ENCODE measurements at regions not wholly inside any gene's neighbourhood (a gene's known extent, or its start where the extent isn't known, plus 50 kb on each side); places are given as distances from the start of the nearest gene placed in this dataset.

DNA sequence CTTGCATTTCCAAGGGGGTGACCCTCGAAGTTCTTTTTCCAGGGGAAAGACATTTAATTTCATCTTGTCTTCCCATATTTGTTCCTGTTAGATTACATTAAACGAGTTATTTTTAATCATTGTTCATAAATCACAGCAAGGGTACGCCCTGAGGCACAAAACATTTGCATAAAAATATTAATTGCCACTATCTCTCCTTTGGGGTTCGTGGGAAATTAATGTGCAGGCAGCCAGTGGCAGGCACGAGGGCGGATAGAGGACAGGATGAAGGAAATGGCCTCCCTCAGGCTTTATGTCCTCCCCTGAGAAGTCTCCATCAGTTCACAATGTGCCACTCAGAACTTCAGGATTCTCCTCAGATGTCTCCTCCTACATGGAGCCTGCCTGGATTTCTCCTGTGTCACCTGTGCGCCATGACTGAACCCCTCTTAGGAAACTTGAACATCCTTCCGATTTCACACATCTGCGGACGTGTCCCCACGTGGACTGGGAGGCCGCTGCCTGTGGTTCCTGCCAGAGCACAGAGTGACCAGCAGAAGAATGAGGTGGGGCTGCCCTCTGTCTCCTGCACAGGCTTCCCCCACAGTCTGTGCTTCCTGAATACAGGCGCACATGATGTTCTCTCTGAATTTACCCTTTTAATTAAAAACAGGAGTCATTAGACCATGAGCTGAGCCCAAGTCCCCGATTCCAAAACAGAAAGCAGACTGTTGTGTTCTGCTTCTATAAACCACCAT lies 1085.9 kb downstream of the TBC1D22A start:
- no peak for DNase-seq (ENCODE audit: low read depth)
- TF ChIP-seq, protein P1, sequence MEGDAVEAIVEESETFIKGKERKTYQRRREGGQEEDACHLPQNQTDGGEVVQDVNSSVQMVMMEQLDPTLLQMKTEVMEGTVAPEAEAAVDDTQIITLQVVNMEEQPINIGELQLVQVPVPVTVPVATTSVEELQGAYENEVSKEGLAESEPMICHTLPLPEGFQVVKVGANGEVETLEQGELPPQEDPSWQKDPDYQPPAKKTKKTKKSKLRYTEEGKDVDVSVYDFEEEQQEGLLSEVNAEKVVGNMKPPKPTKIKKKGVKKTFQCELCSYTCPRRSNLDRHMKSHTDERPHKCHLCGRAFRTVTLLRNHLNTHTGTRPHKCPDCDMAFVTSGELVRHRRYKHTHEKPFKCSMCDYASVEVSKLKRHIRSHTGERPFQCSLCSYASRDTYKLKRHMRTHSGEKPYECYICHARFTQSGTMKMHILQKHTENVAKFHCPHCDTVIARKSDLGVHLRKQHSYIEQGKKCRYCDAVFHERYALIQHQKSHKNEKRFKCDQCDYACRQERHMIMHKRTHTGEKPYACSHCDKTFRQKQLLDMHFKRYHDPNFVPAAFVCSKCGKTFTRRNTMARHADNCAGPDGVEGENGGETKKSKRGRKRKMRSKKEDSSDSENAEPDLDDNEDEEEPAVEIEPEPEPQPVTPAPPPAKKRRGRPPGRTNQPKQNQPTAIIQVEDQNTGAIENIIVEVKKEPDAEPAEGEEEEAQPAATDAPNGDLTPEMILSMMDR (IDR thresholded peaks at IDR 0.05; ENCODE audit: insufficient read depth, low read depth, low read length, missing control alignments): no peak
- no peak overlapping the region for H3K4me3 ChIP-seq (ENCODE audit: low read length)

DNA sequence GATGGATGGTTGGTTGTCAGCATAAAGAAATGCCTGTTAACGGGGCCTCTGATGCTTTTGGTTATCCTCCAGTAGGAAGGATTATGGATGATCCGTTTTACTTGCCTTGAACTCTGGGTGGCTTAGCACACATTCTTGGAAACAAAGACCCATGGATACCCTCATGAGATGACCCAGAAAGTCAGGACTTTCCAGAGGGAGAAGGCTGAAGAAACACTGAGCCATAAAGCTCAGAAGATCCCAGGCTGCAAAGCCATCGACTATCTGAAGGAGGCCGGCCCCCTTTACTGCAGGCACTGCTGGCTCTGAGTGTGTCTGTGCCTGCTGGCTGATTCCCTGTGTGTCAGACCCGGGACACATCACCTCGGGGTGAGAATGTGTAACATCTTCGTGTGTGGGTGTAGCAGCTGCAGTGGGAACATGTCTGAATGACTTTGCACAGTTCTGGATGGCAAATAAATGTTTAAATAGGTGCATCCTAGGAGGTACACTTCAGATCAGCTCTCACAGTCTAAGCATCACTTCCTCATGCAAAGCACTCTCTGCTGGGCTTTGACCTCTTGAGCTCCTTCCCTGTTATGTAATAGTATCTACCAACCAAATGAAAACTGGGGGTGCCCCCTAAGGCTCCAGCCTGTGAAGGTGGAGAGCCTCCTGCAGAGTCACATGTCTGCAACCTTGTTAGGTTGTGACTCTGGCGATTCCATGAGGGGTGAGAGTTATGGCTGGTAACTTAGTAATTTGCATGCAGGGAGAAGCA lies 1084.9 kb downstream of the TBC1D22A start:
- no peak overlapping the region for H3K4me3 ChIP-seq (ENCODE audit: low read length)
- no peak for DNase-seq (ENCODE audit: low read depth)
- TF ChIP-seq, protein P1 (IDR thresholded peaks at IDR 0.05; ENCODE audit: insufficient read depth, low read depth, low read length, missing control alignments): no peak

DNA sequence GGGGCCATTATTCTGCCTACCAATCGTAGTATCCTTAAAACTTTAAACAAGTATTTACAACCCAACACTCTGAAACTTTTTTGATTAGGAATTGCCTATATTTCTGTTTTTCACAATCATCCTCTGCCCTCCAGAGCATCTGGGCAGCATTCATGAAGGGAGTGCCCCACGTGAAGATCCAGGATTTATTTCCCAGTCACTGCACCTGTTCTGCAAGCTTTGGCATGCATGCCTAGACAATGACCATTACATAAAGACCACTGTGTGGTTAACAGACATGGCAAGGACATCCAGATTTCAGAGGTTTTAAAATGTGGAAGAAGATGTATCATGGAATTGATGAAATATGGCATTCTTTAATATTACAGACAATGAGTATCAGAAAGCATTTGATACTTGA lies 1083.8 kb downstream of the TBC1D22A start:
- DNase-seq (ENCODE audit: low read depth): no peak
- TF ChIP-seq, protein P1 (IDR thresholded peaks at IDR 0.05; ENCODE audit: insufficient read depth, low read depth, low read length, missing control alignments): no peak
- H3K4me3 ChIP-seq (ENCODE audit: low read length): no peak overlapping the region

DNA sequence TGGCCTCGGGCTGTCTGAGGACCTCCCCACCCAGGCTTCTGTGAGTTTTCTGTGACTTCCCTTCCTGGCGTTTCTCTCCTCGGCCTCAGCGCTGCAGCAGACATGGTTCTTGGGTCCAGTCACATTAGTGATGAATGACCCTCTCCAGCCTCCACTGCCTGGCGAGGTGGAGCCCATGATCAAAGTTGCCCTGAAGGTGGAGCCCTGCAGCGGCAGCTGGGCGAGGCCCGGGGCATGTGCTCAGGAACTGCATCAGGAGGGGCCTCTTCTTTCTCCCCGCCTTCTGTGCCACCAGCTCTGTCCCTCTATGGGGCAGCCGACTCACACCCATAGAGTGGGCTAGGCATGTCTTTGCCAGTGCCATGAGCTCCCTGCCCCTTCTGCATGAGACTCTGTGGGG lies 1079.7 kb downstream of the TBC1D22A start:
- DNase-seq (ENCODE audit: low read depth): no peak
- H3K4me3 ChIP-seq (ENCODE audit: low read length): no peak overlapping the region
- TF ChIP-seq, protein P1 (IDR thresholded peaks at IDR 0.05; ENCODE audit: insufficient read depth, low read depth, low read length, missing control alignments): no peak

DNA sequence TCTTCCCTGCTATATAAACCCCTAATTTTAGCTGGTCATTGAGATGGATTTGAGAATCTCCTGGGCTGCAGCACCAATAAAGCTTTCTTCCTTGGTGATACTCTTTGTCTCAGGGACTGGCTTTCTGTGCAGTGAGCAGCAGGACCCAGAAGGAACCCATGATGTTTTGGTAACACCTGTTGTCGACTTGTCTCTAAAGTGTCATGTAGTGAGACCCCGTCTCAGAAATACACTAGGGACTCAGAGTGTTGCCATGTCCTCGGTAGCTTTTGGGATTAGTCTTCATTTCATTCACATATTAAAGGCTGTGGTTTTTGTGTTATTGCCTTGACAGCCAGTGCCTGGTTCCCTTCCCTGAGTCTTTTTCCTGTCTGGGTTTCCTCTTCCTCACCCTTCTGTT lies 1078.7 kb downstream of the TBC1D22A start:
- TF ChIP-seq, protein P1 (IDR thresholded peaks at IDR 0.05; ENCODE audit: insufficient read depth, low read depth, low read length, missing control alignments): no peak
- H3K4me3 ChIP-seq (ENCODE audit: low read length): no peak overlapping the region
- DNase-seq (ENCODE audit: low read depth): no peak

DNA sequence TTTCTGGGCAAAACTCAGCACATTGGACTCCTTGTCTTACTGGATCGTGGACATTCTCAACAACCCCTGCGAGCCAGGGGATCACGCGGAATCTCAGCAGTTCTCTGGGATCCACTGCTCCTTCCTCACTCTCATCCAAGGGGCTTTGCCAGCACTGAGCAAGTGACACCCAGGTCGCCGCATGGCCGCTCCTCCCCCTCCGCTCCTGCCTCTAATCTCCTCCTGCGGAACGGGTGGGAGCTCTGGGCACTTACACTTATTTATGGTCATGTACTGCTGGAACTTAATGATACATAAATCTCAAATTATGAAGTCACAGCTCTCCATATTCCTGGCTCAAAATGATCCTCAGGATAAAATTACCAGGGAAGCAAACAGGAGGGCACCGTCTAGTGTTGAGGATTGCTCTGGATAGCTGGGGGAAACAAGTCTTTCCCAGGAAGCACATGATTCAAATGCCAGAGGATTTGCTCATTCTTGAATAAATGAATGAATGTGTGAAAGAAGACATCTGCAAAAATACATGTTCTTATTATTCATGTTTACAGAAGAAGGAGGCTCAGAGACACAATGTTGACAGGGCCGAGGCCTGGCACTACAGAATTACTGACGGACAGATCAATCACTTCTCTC lies 1077.3 kb downstream of the TBC1D22A start:
- H3K4me3 ChIP-seq (ENCODE audit: low read length): no peak overlapping the region
- TF ChIP-seq, protein P1 (IDR thresholded peaks at IDR 0.05; ENCODE audit: insufficient read depth, low read depth, low read length, missing control alignments): no peak
- no peak for DNase-seq (ENCODE audit: low read depth)

Data from epithelial cell of esophagus (primary cell).